Eye (tissue), 1 donor: ENCODE measurements at regions not wholly inside any gene's neighbourhood (a gene's known extent, or its start where the extent isn't known, plus 50 kb on each side); places are given as distances from the start of the nearest gene placed in this dataset.
A peak's percentile ranks its signal among the peaks of the same experiment; 100 is the strongest.

ENCODE experiments used
- DNase-seq: peaks from one replicate; pipeline ENCODE4 v3.0.0-alpha.2; 2015

- DNase-seq: peak; percentile 16
These were observed 120.0 kb upstream of the MDM1 start for GRCh38 chr12:68452078-68452715.

GRCh38 chr12:68453278-68453677 lies 121.1 kb upstream of the MDM1 start:
- DNase-seq: no peak

- no peak for DNase-seq
These were observed 121.7 kb upstream of the MDM1 start for GRCh38 chr12:68453876-68454275.

GRCh38 chr12:68454892-68455291 lies 122.7 kb upstream of the MDM1 start:
- no peak for DNase-seq

GRCh38 chr12:68455691-68456345 lies 123.7 kb upstream of the MDM1 start:
- no peak for DNase-seq

- DNase-seq: no peak
These were observed 126.7 kb upstream of the MDM1 start for GRCh38 chr12:68458866-68459265.

GRCh38 chr12:68460236-68460635 lies 128.1 kb upstream of the MDM1 start:
- no peak for DNase-seq

- no peak for DNase-seq
These were observed 129.5 kb upstream of the MDM1 start for GRCh38 chr12:68461645-68462044.

- DNase-seq: no peak
These were observed 130.6 kb upstream of the MDM1 start for GRCh38 chr12:68462803-68463202.

- DNase-seq: no peak
These were observed 133.1 kb upstream of the MDM1 start for GRCh38 chr12:68465227-68465626.

GRCh38 chr12:68467514-68467913 lies 135.4 kb upstream of the MDM1 start:
- no peak for DNase-seq

- DNase-seq: no peak
These were observed 135.9 kb upstream of the MDM1 start for GRCh38 chr12:68468036-68468435.

GRCh38 chr12:68469113-68469512 lies 137.0 kb upstream of the MDM1 start:
- no peak for DNase-seq

- no peak for DNase-seq
These were observed 138.6 kb upstream of the MDM1 start for GRCh38 chr12:68470664-68471328.

- no peak for DNase-seq
These were observed 136.1 kb upstream of the RAP1B start for GRCh38 chr12:68474467-68475204.

- no peak for DNase-seq
These were observed 133.9 kb upstream of the RAP1B start for GRCh38 chr12:68476794-68477193.

- no peak for DNase-seq
These were observed 133.4 kb upstream of the RAP1B start for GRCh38 chr12:68477261-68477772.

- no peak for DNase-seq
These were observed 132.8 kb upstream of the RAP1B start for GRCh38 chr12:68477906-68478305.

GRCh38 chr12:68478516-68479260 lies 132.0 kb upstream of the RAP1B start:
- no peak for DNase-seq

GRCh38 chr12:68479261-68479895 lies 131.3 kb upstream of the RAP1B start:
- peak; percentile 53 for DNase-seq

- DNase-seq: no peak
These were observed 130.8 kb upstream of the RAP1B start for GRCh38 chr12:68479896-68480291.

GRCh38 chr12:68480526-68480925 lies 130.2 kb upstream of the RAP1B start:
- DNase-seq: no peak
